ENCODE measurements at regions not wholly inside any gene's neighbourhood (a gene's known extent, or its start where the extent isn't known, plus 50 kb on each side); places are given as distances from the start of the nearest gene placed in this dataset.

- Histone ChIP-seq H4K20me1 (ENCODE audit: insufficient read depth, poor library complexity, severe bottlenecking) (no peaks in the 10 kb centered on the region), H3K4me3 (no peak overlapping the region), H3K4me1 (ENCODE audit: insufficient read depth) (no peaks in the 10 kb centered on the region), H3K4me2 (no peak overlapping the region), H3K9me3 (ENCODE audit: low read depth) (no peaks in the 10 kb centered on the region), H3K36me3 (replicated peaks; ENCODE audit: insufficient read depth, low read depth) (no peaks in the 10 kb centered on the region), H2AFZ (no peak overlapping the region), H3K27me3 (no peaks in the 10 kb centered on the region), H3K79me2 (no peaks in the 10 kb centered on the region), H3K27ac (no peak overlapping the region), H3K9me2 (replicated peaks; ENCODE audit: insufficient read depth) (no peaks in the 10 kb centered on the region)
- WGBS (ENCODE audit: low lambda C conversion rate, missing lambda C conversion rate): 80% methylated on average over 13 of the region's 13 CpGs
- DNase-seq (ENCODE audit: low spot score): peak; percentile 23
- TF ChIP-seq EZH2phosphoT487 (IDR thresholded peaks at IDR 0.05; ENCODE audit: low read depth, severe bottlenecking, unreplicated experiment) (no peak), CTCF (IDR thresholded peaks at IDR 0.05; ENCODE audit: poor library complexity) (no peak), EZH2 (IDR thresholded peaks at IDR 0.05; ENCODE audit: borderline replicate concordance) (no peak)
Observed at GRCh38 chr7:29622335-29623265, 59.0 kb downstream of the PRR15 start.

- TF ChIP-seq EZH2phosphoT487 (IDR thresholded peaks at IDR 0.05; ENCODE audit: low read depth, severe bottlenecking, unreplicated experiment): no peak
- TF ChIP-seq EZH2 (IDR thresholded peaks at IDR 0.05; ENCODE audit: borderline replicate concordance): no peak
- H3K36me3 ChIP-seq (replicated peaks; ENCODE audit: insufficient read depth, low read depth): no peaks in the 10 kb centered on the region
- no peaks in the 10 kb centered on the region for H3K9me3 ChIP-seq (ENCODE audit: low read depth)
- no peak for DNase-seq (ENCODE audit: low spot score)
- no peak overlapping the region for H3K4me2 ChIP-seq
- no peak overlapping the region for H3K27ac ChIP-seq
- no peaks in the 10 kb centered on the region for H4K20me1 ChIP-seq (ENCODE audit: insufficient read depth, poor library complexity, severe bottlenecking)
- no peak overlapping the region for H2AFZ ChIP-seq
- H3K79me2 ChIP-seq: no peaks in the 10 kb centered on the region
- WGBS (ENCODE audit: low lambda C conversion rate, missing lambda C conversion rate): 88% methylated on average over 2 of the region's 2 CpGs
- H3K9me2 ChIP-seq (replicated peaks; ENCODE audit: insufficient read depth): no peaks in the 10 kb centered on the region
- H3K27me3 ChIP-seq: no peaks in the 10 kb centered on the region
- H3K4me1 ChIP-seq (ENCODE audit: insufficient read depth): no peaks in the 10 kb centered on the region
- H3K4me3 ChIP-seq: no peak overlapping the region
Observed at GRCh38 chr7:29623973-29624372, 60.3 kb downstream of the PRR15 start.

- Histone ChIP-seq H3K4me1 (ENCODE audit: insufficient read depth) (no peaks in the 10 kb centered on the region), H2AFZ (no peak overlapping the region), H4K20me1 (ENCODE audit: insufficient read depth, poor library complexity, severe bottlenecking) (no peaks in the 10 kb centered on the region), H3K36me3 (replicated peaks; ENCODE audit: insufficient read depth, low read depth) (no peaks in the 10 kb centered on the region), H3K27me3 (no peaks in the 10 kb centered on the region), H3K4me3 (no peak overlapping the region), H3K79me2 (no peaks in the 10 kb centered on the region), H3K9me3 (ENCODE audit: low read depth) (no peaks in the 10 kb centered on the region), H3K27ac (no peak overlapping the region), H3K4me2 (no peak overlapping the region), H3K9me2 (replicated peaks; ENCODE audit: insufficient read depth) (no peaks in the 10 kb centered on the region)
- 72% methylated on average over 2 of the region's 2 CpGs for WGBS (ENCODE audit: low lambda C conversion rate, missing lambda C conversion rate)
- TF ChIP-seq EZH2 (IDR thresholded peaks at IDR 0.05; ENCODE audit: borderline replicate concordance) (no peak), EZH2phosphoT487 (IDR thresholded peaks at IDR 0.05; ENCODE audit: low read depth, severe bottlenecking, unreplicated experiment) (no peak), CTCF (IDR thresholded peaks at IDR 0.05; ENCODE audit: poor library complexity) (no peak)
- no peak for DNase-seq (ENCODE audit: low spot score)
Observed at GRCh38 chr7:29626730-29627129, 63.1 kb downstream of the PRR15 start.

- no peak overlapping the region for H3K4me3 ChIP-seq
- H3K9me3 ChIP-seq (ENCODE audit: low read depth): no peaks in the 10 kb centered on the region
- H3K9me2 ChIP-seq (replicated peaks; ENCODE audit: insufficient read depth): no peaks in the 10 kb centered on the region
- H3K4me1 ChIP-seq (ENCODE audit: insufficient read depth): no peaks in the 10 kb centered on the region
- H3K79me2 ChIP-seq: no peaks in the 10 kb centered on the region
- no peaks in the 10 kb centered on the region for H4K20me1 ChIP-seq (ENCODE audit: insufficient read depth, poor library complexity, severe bottlenecking)
- 84% methylated on average over 2 of the region's 2 CpGs for WGBS (ENCODE audit: low lambda C conversion rate, missing lambda C conversion rate)
- TF ChIP-seq CTCF (IDR thresholded peaks at IDR 0.05; ENCODE audit: poor library complexity) (no peak), EZH2 (IDR thresholded peaks at IDR 0.05; ENCODE audit: borderline replicate concordance) (no peak), EZH2phosphoT487 (IDR thresholded peaks at IDR 0.05; ENCODE audit: low read depth, severe bottlenecking, unreplicated experiment) (no peak)
- no peaks in the 10 kb centered on the region for H3K36me3 ChIP-seq (replicated peaks; ENCODE audit: insufficient read depth, low read depth)
- no peaks in the 10 kb centered on the region for H3K27me3 ChIP-seq
- no peak overlapping the region for H3K27ac ChIP-seq
- no peak for DNase-seq (ENCODE audit: low spot score)
- H2AFZ ChIP-seq: no peak overlapping the region
- no peak overlapping the region for H3K4me2 ChIP-seq
Observed at GRCh38 chr7:29627631-29628030, 64.0 kb downstream of the PRR15 start.
